NB4 (cell line): ENCODE measurements at regions not wholly inside any gene's neighbourhood (a gene's known extent, or its start where the extent isn't known, plus 50 kb on each side); places are given as distances from the start of the nearest gene placed in this dataset.

Source experiments
- DNase-seq: peaks from one replicate; pipeline ENCODE4 v3.0.0; 2010; ENCODE audit warnings: low read depth
- H3K4me3 ChIP-seq: one replicate; pipeline ENCODE4 v1.5.1; 2011; ENCODE audit warnings: mild to moderate bottlenecking, low read depth, low read length, moderate library complexity
- MYC ChIP-seq: IDR thresholded peaks from 2 replicates; pipeline ENCODE4 v1.6.1; 2011; ENCODE audit warnings: low read depth, low read length
- POLR2A ChIP-seq: IDR thresholded peaks from 2 replicates; pipeline ENCODE4 v1.6.1; 2011; ENCODE audit warnings: mild to moderate bottlenecking; ENCODE audit not compliant: insufficient read length; ENCODE audit errors: extremely low read depth
- TF ChIP-seq, protein P1 (sequence below): IDR thresholded peaks from one replicate; pipeline ENCODE4 v1.5.1; 2012; ENCODE audit warnings: low read depth, low read length
- TF ChIP-seq, protein P2 (sequence below): IDR thresholded peaks from 2 replicates; pipeline ENCODE4 v1.6.1; 2011; ENCODE audit warnings: low read depth, low read length

DNA sequence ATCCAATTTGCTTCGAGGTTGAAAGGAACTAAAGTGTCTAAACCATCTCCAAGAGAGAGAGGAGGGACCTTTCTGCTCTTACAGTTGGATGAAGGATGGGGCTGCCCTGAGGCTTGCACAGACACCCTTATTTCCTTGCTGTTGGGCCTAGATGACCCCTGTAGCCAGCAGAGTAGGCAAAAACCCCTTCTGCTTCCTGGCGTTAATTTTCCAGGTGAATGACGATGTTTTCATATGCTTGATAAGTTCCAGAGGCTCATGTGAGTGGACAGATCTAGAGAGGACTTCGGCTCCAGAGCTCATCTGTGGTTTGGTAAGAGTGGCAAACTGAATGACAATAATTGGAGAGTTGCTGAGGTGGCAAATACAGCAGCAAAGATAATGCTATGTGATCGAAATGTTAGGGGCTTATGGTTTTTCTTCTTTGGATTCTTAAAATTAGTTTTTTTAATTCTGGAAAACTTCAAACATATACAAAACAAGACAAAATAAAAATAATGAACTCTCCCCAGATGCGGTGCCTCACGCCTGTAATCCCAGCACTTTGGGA, 98.6 kb upstream of the MAP4K3 start:
- no peak for DNase-seq
- no peak overlapping the region for H3K4me3 ChIP-seq
- TF ChIP-seq POLR2A, result no peak
- TF ChIP-seq, protein P1, sequence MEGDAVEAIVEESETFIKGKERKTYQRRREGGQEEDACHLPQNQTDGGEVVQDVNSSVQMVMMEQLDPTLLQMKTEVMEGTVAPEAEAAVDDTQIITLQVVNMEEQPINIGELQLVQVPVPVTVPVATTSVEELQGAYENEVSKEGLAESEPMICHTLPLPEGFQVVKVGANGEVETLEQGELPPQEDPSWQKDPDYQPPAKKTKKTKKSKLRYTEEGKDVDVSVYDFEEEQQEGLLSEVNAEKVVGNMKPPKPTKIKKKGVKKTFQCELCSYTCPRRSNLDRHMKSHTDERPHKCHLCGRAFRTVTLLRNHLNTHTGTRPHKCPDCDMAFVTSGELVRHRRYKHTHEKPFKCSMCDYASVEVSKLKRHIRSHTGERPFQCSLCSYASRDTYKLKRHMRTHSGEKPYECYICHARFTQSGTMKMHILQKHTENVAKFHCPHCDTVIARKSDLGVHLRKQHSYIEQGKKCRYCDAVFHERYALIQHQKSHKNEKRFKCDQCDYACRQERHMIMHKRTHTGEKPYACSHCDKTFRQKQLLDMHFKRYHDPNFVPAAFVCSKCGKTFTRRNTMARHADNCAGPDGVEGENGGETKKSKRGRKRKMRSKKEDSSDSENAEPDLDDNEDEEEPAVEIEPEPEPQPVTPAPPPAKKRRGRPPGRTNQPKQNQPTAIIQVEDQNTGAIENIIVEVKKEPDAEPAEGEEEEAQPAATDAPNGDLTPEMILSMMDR, result no peak
- TF ChIP-seq, protein P2, sequence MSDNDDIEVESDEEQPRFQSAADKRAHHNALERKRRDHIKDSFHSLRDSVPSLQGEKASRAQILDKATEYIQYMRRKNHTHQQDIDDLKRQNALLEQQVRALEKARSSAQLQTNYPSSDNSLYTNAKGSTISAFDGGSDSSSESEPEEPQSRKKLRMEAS, result no peak
- no peak for TF ChIP-seq MYC

DNA sequence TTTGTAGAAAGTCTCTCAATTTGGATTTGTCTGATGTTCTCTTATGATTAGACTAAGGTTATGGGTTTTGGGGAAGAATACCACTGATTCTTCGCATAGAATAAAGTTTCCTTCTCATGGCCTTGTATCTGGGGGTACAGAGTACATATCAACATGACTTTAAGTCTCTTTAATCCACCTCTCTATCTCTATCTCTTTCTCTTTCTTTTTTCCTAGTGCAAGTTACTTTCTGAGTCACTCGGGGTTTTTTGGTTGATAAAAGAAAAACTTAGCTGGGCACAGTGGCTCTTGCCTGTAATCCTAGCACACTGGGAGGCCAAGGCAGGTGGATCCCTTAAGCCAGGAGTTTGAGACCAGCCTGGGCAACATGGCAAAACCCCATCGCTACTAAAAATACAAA, 100.1 kb upstream of the MAP4K3 start:
- H3K4me3 ChIP-seq, result no peak overlapping the region
- TF ChIP-seq, protein P2, result no peak
- TF ChIP-seq, protein P1, result no peak
- no peak for TF ChIP-seq POLR2A
- TF ChIP-seq MYC, result no peak
- no peak for DNase-seq

DNA sequence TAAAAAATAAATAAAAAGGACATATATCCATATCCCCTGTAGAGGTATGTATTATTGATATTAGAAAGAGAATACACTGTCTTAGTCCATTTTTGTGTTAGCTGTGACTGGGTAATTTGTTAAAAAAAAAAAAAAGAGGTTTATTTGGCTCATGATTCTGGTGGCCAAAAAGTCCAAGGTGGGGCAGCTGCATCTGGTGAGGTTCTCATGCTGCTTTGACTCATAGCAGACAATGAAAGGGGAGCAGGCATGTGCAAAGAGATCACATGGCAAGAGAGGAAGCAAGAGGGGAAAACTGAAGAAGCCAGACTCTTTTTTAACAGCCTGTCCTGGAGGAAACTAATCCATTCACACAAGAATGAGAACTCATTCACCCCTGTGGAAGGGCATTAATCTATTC, 101.6 kb upstream of the MAP4K3 start:
- TF ChIP-seq, protein P1, result no peak
- TF ChIP-seq, protein P2, result no peak
- no peak for TF ChIP-seq POLR2A
- TF ChIP-seq MYC, result no peak
- H3K4me3 ChIP-seq, result no peak overlapping the region
- DNase-seq, result no peak

DNA sequence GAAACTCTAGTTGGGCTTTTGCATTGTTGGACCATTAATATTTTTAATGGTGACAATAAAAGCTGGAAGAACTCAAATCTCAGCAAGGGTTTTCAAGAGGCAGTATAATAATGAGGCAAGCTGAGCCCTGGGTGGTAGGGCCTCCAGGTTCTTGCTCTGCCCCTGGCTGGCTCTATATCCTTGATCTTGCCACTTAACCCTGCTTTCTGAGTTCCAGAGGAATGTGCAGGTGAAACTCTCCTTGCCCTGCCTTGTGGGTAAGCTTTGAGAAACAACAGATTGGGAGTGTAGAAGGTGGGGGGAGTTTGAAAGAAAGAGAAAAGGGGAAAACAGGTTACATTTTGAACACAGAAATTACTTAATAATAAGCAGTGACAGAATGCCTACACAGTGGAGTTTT, 103.3 kb upstream of the MAP4K3 start:
- no peak overlapping the region for H3K4me3 ChIP-seq
- DNase-seq, result no peak
- TF ChIP-seq MYC (no peak), POLR2A (no peak)
- TF ChIP-seq, protein P2, result no peak
- TF ChIP-seq, protein P1, result no peak

DNA sequence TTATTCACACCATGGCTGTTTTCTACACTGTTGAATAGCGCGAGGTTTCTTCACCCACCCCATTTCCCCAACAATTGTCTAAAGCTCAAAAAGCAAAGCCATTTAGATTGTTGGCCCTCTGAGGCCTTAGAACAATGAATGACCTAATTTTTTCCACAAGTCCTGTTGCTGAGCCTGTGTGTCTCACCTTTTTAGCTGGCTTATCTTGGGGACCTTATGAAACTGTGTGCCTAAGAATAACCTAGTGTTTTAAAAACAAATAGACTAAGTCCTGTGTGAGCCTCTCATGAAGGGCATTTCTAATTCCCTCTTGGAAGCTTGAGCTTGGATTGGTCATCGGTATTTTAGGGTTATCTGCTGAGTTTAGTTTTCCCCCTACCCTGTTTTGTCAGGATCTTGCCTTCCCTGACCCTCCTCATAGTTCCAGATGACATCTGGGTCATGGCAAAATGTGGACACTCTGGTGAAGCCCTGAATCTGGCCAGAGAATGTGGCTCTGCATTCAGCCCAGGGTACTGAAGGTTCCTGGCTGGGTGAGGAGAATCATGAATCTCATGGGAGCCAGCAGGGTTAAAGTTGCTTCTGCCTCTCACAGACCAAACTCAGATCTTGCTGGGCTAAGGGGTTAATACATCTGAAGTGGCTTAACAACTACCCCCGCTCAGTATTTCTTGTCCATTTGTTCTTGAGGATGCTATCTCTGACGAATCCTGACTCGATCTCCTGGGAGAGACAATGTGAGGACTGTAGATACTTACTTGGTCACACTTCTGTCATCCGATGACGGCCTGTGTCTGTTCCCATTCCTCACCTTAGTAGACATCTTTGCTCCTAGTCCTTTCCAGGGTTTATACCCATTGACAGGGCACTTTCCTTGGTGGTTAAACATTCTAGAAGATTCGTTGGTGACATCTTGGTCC, 104.2 kb upstream of the MAP4K3 start:
- TF ChIP-seq, protein P1, result no peak
- TF ChIP-seq POLR2A, result no peak
- TF ChIP-seq, protein P2, result no peak
- TF ChIP-seq MYC, result no peak
- DNase-seq, result no peak

More for the DNA sequence above, 104.2 kb upstream of the MAP4K3 start:
- H3K4me3 ChIP-seq, result no peak overlapping the region
